ENCODE measurements at regions not wholly inside any gene's neighbourhood (a gene's known extent, or its start where the extent isn't known, plus 50 kb on each side); places are given as distances from the start of the nearest gene placed in this dataset.

DNA sequence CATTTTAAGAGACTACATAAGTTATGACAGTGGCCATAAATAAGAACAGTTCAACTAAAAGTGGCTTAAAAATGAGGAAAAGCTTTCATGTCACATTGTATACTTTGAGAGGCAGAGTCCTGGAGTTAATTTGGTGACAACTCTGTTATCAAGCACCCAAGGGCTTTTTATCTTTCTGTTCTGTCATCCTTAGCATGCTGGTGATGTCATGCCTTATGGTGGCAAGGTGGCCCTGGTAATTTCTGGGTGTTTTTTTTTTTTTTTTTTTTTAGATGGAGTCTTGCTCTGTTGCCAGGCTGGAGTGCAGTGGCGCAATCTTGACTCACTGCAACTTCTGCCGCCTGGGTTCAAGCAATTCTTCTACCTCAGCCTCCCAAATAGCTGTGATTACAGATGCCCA is 158.8 kb downstream of the AASDHPPT start:
- Histone ChIP-seq H3K4me1 (ENCODE audit: control insufficient read depth, insufficient read depth, low read length) (peaks cover 7% of the 10 kb centered on the region), H3K9me3 (ENCODE audit: control insufficient read depth, low read length) (no peaks in the 10 kb centered on the region), H3K36me3 (ENCODE audit: control insufficient read depth, insufficient read depth, low read length) (no peaks in the 10 kb centered on the region), H3K27me3 (ENCODE audit: control insufficient read depth, insufficient read depth, low read length, poor library complexity, severe bottlenecking) (no peaks in the 10 kb centered on the region), H3K27ac (ENCODE audit: insufficient read depth, low read depth, low read length, poor library complexity, severe bottlenecking) (no peak overlapping the region), H3K4me3 (ENCODE audit: insufficient read depth, low read depth, low read length) (no peak overlapping the region)
- 92 to 100% methylated on average over 2 of the region's 2 CpGs for WGBS, 2 experiments

DNA sequence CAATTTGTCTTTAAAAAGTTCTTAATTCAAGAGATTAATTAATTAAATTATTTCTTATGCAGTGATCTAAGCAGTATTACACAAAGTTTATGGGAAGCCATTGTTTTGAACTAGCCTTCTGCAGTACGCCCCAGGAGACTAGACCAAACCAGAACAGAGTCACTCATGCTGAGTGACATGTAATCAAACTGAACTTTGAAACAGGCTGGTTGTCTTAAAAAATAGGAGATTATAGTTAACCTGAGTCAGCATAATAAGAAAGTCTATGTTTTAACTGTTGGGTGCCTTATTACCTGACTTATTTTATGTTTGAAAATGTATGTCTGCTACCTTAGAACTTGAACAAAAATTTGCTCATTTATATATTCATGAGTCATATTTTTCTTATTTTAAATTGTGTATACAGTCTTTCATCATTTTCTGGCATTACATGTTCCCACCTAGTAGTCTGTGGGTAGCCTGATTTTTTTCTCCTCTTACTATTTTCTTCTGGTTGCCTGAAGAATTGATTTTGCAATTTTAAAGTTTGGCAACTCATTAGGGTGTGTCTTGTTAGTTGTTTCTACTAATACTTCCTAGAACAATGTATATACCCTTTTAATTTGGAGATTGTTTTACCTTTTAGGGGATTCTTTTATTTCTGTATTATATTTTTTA is 161.4 kb downstream of the AASDHPPT start:
- no peaks in the 10 kb centered on the region for H3K36me3 ChIP-seq (ENCODE audit: control insufficient read depth, insufficient read depth, low read length)
- H3K4me3 ChIP-seq (ENCODE audit: insufficient read depth, low read depth, low read length), result no peak overlapping the region
- no peaks in the 10 kb centered on the region for H3K27me3 ChIP-seq (ENCODE audit: control insufficient read depth, insufficient read depth, low read length, poor library complexity, severe bottlenecking)
- no peaks in the 10 kb centered on the region for H3K9me3 ChIP-seq (ENCODE audit: control insufficient read depth, low read length)
- WGBS, 2 experiments, result 88 to 91% methylated on average over 1 of the region's 1 CpG
- no peak overlapping the region for H3K27ac ChIP-seq (ENCODE audit: insufficient read depth, low read depth, low read length, poor library complexity, severe bottlenecking)
- peaks cover 7% of the 10 kb centered on the region for H3K4me1 ChIP-seq (ENCODE audit: control insufficient read depth, insufficient read depth, low read length)

DNA sequence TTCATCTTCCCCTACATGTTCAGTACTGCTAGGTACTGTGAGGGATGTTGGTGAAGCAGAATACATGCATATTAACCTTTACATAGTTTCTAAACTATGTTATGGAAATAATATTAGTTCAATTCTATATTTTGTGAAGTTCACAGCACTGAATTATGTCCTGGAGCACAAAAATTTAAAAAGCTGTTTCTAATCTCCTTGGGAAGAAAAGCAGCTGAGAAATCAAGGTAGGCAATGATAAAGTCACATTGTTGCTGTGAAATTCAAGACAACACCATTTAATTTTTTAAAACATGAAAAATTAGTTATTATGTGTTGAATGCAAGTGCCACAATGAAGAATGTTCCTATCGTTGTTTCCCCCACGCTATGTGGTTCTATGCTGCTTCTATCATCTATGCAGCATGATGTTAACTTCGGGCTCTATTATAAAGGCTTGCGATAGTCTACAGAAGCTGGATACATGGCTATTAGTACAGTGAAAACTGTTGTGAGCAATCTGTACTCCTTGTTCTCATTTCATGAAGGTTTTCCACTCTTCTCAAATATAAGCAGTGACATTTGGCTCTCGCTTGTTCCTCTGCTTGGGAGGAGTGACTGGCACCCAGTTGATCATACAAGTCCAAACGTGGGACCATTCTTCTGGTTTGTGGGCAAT is 164.3 kb downstream of the AASDHPPT start:
- 96 to 97% methylated on average over 6 of the region's 6 CpGs for WGBS, 2 experiments
- Histone ChIP-seq H3K27me3 (ENCODE audit: control insufficient read depth, insufficient read depth, low read length, poor library complexity, severe bottlenecking) (no peaks in the 10 kb centered on the region), H3K36me3 (ENCODE audit: control insufficient read depth, insufficient read depth, low read length) (no peaks in the 10 kb centered on the region), H3K9me3 (ENCODE audit: control insufficient read depth, low read length) (no peaks in the 10 kb centered on the region), H3K4me1 (ENCODE audit: control insufficient read depth, insufficient read depth, low read length) (peaks cover 7% of the 10 kb centered on the region), H3K27ac (ENCODE audit: insufficient read depth, low read depth, low read length, poor library complexity, severe bottlenecking) (no peak overlapping the region), H3K4me3 (ENCODE audit: insufficient read depth, low read depth, low read length) (no peak overlapping the region)

DNA sequence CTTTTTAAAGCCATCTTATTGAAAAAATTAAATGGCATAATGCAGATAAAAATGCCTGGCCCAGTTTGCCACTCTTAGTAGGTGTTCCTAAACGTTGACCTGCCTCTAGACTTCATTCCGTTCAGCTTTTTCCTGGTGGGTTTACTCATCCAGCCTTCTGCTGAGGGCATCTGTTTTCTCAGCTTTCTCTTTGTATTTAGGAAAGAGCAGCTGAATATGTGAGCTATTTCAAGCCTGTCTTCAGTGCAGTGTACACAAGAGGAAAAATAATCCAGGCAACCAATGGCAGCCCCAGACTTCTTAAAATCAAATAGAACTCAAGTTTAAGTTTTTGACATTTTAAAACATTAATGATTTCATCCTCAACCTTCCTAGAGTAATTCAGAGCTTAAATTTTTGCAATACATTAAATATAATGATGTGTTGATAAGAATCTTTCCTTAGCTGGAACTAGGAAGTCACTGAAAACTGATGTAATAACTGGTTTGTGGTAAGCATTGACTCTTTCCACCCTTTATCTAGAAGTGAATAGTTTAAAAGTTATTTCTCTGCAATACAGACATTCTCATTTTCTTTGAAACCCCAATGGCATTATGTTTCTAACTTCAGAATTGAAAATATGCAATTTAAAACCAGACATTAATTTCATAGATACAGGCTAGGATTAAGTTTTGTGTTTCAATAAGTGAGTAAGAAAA is 165.4 kb downstream of the AASDHPPT start:
- Histone ChIP-seq H3K4me3 (ENCODE audit: insufficient read depth, low read depth, low read length) (no peak overlapping the region), H3K27ac (ENCODE audit: insufficient read depth, low read depth, low read length, poor library complexity, severe bottlenecking) (no peak overlapping the region), H3K4me1 (ENCODE audit: control insufficient read depth, insufficient read depth, low read length) (peaks cover 7% of the 10 kb centered on the region), H3K27me3 (ENCODE audit: control insufficient read depth, insufficient read depth, low read length, poor library complexity, severe bottlenecking) (no peaks in the 10 kb centered on the region), H3K9me3 (ENCODE audit: control insufficient read depth, low read length) (no peaks in the 10 kb centered on the region), H3K36me3 (ENCODE audit: control insufficient read depth, insufficient read depth, low read length) (no peaks in the 10 kb centered on the region)
- 92 to 98% methylated on average over 2 of the region's 2 CpGs for WGBS, 2 experiments

DNA sequence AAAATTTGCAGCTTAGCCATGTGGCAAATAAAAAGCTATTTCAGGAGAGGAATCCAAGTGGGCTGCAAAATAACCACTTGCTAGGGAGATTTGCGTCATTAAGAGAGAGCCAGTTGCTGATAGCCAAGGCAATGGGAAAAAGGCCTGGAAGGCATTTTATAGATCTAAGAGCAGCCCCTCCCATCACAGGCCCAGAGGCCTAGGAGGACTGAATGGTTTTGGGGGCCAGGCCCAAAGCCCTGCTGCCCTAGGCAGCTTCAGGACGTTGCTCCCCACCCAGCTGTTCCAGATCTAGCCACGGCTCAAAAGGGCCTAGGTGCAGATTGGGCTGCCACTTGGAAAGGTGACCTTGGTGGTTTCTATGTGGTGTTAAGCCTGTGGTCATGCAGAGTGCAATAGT is 169.0 kb downstream of the AASDHPPT start:
- Histone ChIP-seq H3K27ac (ENCODE audit: insufficient read depth, low read depth, low read length, poor library complexity, severe bottlenecking) (no peak overlapping the region), H3K4me1 (ENCODE audit: control insufficient read depth, insufficient read depth, low read length) (peaks cover 15% of the 10 kb centered on the region), H3K9me3 (ENCODE audit: control insufficient read depth, low read length) (no peaks in the 10 kb centered on the region), H3K27me3 (ENCODE audit: control insufficient read depth, insufficient read depth, low read length, poor library complexity, severe bottlenecking) (no peaks in the 10 kb centered on the region), H3K4me3 (ENCODE audit: insufficient read depth, low read depth, low read length) (no peak overlapping the region), H3K36me3 (ENCODE audit: control insufficient read depth, insufficient read depth, low read length) (no peaks in the 10 kb centered on the region)
- WGBS, 2 experiments, result 87 to 93% methylated on average over 3 of the region's 3 CpGs

DNA sequence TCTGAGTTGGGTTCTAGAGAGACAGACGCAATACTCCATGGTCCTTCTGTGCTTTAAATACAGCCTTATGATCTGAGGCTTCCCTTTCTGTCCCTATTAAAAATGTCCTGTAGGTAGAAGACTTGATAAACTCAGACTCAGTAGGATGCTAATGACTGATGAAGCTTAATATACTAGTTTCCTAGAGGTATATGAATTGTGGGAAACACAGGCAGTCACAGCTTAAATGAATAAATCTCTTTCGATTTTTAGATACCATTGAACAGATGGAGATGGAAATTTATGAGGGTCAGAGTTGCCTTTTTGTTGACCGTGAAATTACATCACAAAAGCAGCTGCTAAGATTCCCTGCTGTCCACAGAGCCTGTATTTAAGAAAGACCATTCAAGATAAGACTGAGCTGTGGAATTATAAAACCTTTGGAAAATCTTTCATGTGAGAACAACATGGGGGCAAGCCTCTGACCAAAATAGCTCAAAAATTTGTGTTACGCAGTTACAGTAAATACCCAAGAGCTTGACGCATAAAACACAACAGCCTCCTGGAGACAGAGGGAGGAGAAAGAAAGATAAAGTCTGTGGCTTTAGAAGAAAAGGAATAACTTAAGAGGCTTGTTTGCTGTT is 172.3 kb downstream of the AASDHPPT start:
- Histone ChIP-seq H3K9me3 (ENCODE audit: control insufficient read depth, low read length) (no peaks in the 10 kb centered on the region), H3K27me3 (ENCODE audit: control insufficient read depth, insufficient read depth, low read length, poor library complexity, severe bottlenecking) (no peaks in the 10 kb centered on the region), H3K27ac (ENCODE audit: insufficient read depth, low read depth, low read length, poor library complexity, severe bottlenecking) (peak overlapping the region; percentile 81), H3K4me1 (ENCODE audit: control insufficient read depth, insufficient read depth, low read length) (peaks cover 15% of the 10 kb centered on the region), H3K36me3 (ENCODE audit: control insufficient read depth, insufficient read depth, low read length) (no peaks in the 10 kb centered on the region), H3K4me3 (ENCODE audit: insufficient read depth, low read depth, low read length) (no peak overlapping the region)
- WGBS, 2 experiments, result 45 to 63% methylated on average over 5 of the region's 5 CpGs

DNA sequence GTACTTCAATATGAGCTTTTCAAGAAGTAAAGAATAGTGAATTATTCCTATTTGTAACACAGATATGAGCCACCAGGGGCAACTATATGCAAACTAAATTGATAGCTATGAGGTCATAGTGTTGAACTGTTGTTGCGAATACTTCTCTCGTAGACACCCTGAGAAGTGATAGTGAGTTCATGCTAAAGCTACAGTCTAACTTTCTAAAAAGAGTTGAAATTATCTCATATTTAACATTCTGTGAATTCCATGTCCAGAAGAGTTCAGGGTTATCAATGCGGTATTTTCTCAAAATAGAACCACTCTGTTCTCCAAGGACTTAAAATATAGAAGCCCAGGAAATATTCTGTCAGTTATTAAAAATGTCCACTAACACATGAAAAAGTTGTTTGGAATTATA is 185.4 kb downstream of the AASDHPPT start:
- no peaks in the 10 kb centered on the region for H3K36me3 ChIP-seq (ENCODE audit: control insufficient read depth, insufficient read depth, low read length)
- H3K4me3 ChIP-seq (ENCODE audit: insufficient read depth, low read depth, low read length), result no peak overlapping the region
- 95 to 100% methylated on average over 2 to 3 of the region's 3 CpGs for WGBS, 2 experiments
- H3K27ac ChIP-seq (ENCODE audit: insufficient read depth, low read depth, low read length, poor library complexity, severe bottlenecking), result no peak overlapping the region
- H3K27me3 ChIP-seq (ENCODE audit: control insufficient read depth, insufficient read depth, low read length, poor library complexity, severe bottlenecking), result no peaks in the 10 kb centered on the region
- H3K4me1 ChIP-seq (ENCODE audit: control insufficient read depth, insufficient read depth, low read length), result no peaks in the 10 kb centered on the region
- no peaks in the 10 kb centered on the region for H3K9me3 ChIP-seq (ENCODE audit: control insufficient read depth, low read length)

DNA sequence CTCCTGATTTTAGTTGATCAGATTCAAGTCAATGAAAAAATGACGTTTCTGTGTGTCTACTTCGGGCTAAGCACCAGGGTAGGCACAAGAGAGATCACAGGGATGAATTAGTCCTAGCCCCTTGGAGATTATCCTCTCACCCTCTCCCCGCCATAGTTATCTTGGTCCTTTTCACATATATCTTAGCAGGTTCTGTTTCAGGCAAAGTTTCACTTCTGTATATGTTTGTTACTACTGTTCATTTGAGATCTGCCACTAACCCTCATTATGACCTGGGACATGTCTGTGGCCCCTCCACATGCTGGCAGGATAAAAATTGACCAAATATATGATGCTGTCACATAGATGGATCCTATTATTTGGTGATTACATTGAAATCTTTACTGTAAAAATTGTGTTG is 186.1 kb downstream of the AASDHPPT start:
- WGBS, 2 experiments, result 96 to 97% methylated on average over 3 of the region's 3 CpGs

DNA sequence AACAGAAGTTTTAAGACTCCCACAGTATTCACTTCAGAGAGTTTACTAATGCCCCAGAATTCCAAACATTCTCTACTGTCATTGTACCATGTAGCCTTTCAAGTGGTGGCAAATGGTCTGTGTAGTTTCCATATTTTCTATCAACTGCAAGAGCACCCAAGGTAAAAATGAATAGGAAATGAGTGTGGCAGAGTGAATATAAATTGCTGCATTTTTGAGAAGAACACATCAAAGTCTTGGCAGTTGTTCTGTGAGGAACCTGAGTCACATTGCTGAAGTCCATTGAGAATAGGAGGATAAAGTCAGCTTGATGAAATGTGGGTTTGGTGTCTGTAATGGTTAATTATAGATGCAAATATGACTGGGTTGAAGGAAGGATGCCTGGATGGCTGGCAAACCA is 193.6 kb downstream of the AASDHPPT start:
- Histone ChIP-seq H3K27me3 (ENCODE audit: control insufficient read depth, insufficient read depth, low read length, poor library complexity, severe bottlenecking) (no peaks in the 10 kb centered on the region), H3K27ac (ENCODE audit: insufficient read depth, low read depth, low read length, poor library complexity, severe bottlenecking) (no peak overlapping the region), H3K9me3 (ENCODE audit: control insufficient read depth, low read length) (no peaks in the 10 kb centered on the region), H3K4me1 (ENCODE audit: control insufficient read depth, insufficient read depth, low read length) (no peaks in the 10 kb centered on the region), H3K36me3 (ENCODE audit: control insufficient read depth, insufficient read depth, low read length) (no peaks in the 10 kb centered on the region), H3K4me3 (ENCODE audit: insufficient read depth, low read depth, low read length) (no peak overlapping the region)

More for the DNA sequence above, 186.1 kb downstream of the AASDHPPT start:
- no peaks in the 10 kb centered on the region for H3K27me3 ChIP-seq (ENCODE audit: control insufficient read depth, insufficient read depth, low read length, poor library complexity, severe bottlenecking)
- H3K27ac ChIP-seq (ENCODE audit: insufficient read depth, low read depth, low read length, poor library complexity, severe bottlenecking), result no peak overlapping the region
- H3K4me1 ChIP-seq (ENCODE audit: control insufficient read depth, insufficient read depth, low read length), result no peaks in the 10 kb centered on the region
- H3K36me3 ChIP-seq (ENCODE audit: control insufficient read depth, insufficient read depth, low read length), result no peaks in the 10 kb centered on the region
- H3K4me3 ChIP-seq (ENCODE audit: insufficient read depth, low read depth, low read length), result no peak overlapping the region
- H3K9me3 ChIP-seq (ENCODE audit: control insufficient read depth, low read length), result no peaks in the 10 kb centered on the region

DNA sequence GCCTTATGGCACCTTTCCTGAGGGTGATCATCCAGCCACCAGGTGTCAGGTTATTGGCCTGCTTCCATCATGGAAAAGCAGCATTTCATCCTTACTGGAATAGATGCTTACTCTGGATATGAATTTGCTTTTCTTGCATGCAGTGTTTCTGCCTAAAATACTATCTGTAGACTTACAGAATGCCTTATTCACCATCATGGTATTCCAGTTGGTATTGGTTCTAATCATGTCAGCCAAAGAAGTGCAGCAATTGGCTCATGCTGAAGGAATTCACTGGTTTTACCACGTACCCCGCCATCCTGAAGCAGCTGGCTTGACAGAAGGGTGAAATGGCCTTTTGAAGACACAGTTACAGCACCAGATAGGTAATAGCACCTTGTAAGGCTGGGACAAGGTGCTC is 194.2 kb downstream of the AASDHPPT start:
- Histone ChIP-seq H3K9me3 (ENCODE audit: control insufficient read depth, low read length) (no peaks in the 10 kb centered on the region), H3K4me3 (ENCODE audit: insufficient read depth, low read depth, low read length) (no peak overlapping the region), H3K4me1 (ENCODE audit: control insufficient read depth, insufficient read depth, low read length) (no peaks in the 10 kb centered on the region), H3K27ac (ENCODE audit: insufficient read depth, low read depth, low read length, poor library complexity, severe bottlenecking) (no peak overlapping the region), H3K36me3 (ENCODE audit: control insufficient read depth, insufficient read depth, low read length) (no peaks in the 10 kb centered on the region), H3K27me3 (ENCODE audit: control insufficient read depth, insufficient read depth, low read length, poor library complexity, severe bottlenecking) (no peaks in the 10 kb centered on the region)
- WGBS, 2 experiments, result 93 to 96% methylated on average over 2 of the region's 2 CpGs

All from ectodermal cell (in vitro differentiated cells).